ENCODE measurements at regions not wholly inside any gene's neighbourhood (a gene's known extent, or its start where the extent isn't known, plus 50 kb on each side); places are given as distances from the start of the nearest gene placed in this dataset.

DNA sequence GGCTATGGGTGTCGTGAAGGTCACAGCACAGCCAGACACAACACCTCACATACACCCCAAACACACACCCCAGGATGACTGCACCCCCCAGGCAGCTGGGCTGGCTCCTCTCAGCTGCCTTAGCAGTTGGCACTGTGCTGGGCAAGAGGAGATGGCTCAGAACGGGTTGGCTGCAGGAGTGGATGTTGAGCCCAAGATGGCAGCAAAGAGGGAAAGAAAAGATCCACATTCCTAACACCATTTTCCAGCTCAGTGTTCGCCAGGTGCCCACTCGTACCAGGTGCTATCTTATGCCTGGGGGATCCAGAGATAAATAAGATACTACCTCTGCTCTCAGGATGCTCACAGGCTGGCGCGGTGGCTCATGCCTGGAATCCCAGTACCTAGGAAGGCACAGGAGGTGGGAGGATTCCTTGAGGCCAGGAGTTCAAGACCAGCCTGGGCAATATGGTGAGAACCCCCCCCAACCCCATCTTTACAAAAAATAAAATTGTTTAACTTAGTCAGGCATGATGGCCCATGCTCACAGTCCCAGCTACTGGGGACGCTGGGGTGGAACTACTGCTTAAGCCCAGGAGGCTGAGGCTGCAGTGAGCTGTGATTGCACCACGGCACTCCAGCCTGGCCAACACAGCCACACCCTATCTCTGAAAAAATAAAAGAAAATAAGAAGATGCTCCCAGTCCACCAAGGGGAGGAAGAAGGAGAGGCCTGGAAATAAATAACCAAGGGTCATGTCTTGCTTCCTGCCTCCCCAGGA lies 89.7 kb upstream of the ZNF507 start:
- WGBS (ENCODE audit: low lambda C conversion rate) = 11% methylated on average over 6 of the region's 8 CpGs
- intact Hi-C loops (cut with micrococcal nuclease; ENCODE audit: unreplicated experiment) = no loop called here
- H4K20me1 ChIP-seq (ENCODE audit: insufficient read depth, low read length) = no peaks in the 10 kb centered on the region
- TF ChIP-seq ZNF101 (CRISPR knock-in tag; IDR thresholded peaks at IDR 0.05; ENCODE audit: borderline replicate concordance, low read depth) (no peak), GMEB1 (CRISPR knock-in tag; IDR thresholded peaks at IDR 0.05; ENCODE audit: borderline replicate concordance) (no peak), ISX (CRISPR knock-in tag; conservative IDR thresholded peaks at IDR 0.05) (no peak), POLR2AphosphoS2 (IDR thresholded peaks at IDR 0.05; ENCODE audit: low read depth, low read length) (no peak), RFX5 (IDR thresholded peaks at IDR 0.05; ENCODE audit: low read depth, low read length) (no peak), RBFOX2 (IDR thresholded peaks at IDR 0.05; ENCODE audit: low read depth, low read length) (no peak), ZNF773 (CRISPR knock-in tag; IDR thresholded peaks at IDR 0.05; ENCODE audit: borderline replicate concordance) (no peak), KDM3A (CRISPR knock-in tag; IDR thresholded peaks at IDR 0.05; ENCODE audit: low read depth) (no peak), ETV6 (CRISPR knock-in tag; conservative IDR thresholded peaks at IDR 0.05) (no peak), ZNF20 (CRISPR knock-in tag; IDR thresholded peaks at IDR 0.05) (no peak), FOXK2 (IDR thresholded peaks at IDR 0.05) (no peak), HDAC1 (CRISPR knock-in tag; IDR thresholded peaks at IDR 0.05) (no peak), SPEN (CRISPR knock-in tag; IDR thresholded peaks at IDR 0.05; ENCODE audit: low read depth) (no peak), ZNF260 (CRISPR knock-in tag; IDR thresholded peaks at IDR 0.05; ENCODE audit: borderline replicate concordance, low read depth) (no peak), ARHGAP35 (CRISPR knock-in tag; IDR thresholded peaks at IDR 0.05; ENCODE audit: borderline replicate concordance) (no peak)
- TF ChIP-seq, protein P1, sequence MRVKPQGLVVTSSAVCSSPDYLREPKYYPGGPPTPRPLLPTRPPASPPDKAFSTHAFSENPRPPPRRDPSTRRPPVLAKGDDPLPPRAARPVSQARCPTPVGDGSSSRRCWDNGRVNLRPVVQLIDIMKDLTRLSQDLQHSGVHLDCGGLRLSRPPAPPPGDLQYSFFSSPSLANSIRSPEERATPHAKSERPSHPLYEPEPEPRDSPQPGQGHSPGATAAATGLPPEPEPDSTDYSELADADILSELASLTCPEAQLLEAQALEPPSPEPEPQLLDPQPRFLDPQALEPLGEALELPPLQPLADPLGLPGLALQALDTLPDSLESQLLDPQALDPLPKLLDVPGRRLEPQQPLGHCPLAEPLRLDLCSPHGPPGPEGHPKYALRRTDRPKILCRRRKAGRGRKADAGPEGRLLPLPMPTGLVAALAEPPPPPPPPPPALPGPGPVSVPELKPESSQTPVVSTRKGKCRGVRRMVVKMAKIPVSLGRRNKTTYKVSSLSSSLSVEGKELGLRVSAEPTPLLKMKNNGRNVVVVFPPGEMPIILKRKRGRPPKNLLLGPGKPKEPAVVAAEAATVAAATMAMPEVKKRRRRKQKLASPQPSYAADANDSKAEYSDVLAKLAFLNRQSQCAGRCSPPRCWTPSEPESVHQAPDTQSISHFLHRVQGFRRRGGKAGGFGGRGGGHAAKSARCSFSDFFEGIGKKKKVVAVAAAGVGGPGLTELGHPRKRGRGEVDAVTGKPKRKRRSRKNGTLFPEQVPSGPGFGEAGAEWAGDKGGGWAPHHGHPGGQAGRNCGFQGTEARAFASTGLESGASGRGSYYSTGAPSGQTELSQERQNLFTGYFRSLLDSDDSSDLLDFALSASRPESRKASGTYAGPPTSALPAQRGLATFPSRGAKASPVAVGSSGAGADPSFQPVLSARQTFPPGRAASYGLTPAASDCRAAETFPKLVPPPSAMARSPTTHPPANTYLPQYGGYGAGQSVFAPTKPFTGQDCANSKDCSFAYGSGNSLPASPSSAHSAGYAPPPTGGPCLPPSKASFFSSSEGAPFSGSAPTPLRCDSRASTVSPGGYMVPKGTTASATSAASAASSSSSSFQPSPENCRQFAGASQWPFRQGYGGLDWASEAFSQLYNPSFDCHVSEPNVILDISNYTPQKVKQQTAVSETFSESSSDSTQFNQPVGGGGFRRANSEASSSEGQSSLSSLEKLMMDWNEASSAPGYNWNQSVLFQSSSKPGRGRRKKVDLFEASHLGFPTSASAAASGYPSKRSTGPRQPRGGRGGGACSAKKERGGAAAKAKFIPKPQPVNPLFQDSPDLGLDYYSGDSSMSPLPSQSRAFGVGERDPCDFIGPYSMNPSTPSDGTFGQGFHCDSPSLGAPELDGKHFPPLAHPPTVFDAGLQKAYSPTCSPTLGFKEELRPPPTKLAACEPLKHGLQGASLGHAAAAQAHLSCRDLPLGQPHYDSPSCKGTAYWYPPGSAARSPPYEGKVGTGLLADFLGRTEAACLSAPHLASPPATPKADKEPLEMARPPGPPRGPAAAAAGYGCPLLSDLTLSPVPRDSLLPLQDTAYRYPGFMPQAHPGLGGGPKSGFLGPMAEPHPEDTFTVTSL (CRISPR knock-in tag; IDR thresholded peaks at IDR 0.05; ENCODE audit: borderline replicate concordance) = no peak
- no peaks in the 10 kb centered on the region for H3K9me3 ChIP-seq (ENCODE audit: low read length)
- no peak overlapping the region for H2AFZ ChIP-seq (ENCODE audit: low read length)
- no peak overlapping the region for H3K9ac ChIP-seq (ENCODE audit: insufficient read depth, low read depth, low read length)
- no peak overlapping the region for H3K4me3 ChIP-seq (replicated peaks in 1 of 3; ENCODE audit: insufficient read depth in 1 of 3, low read depth in 2 of 3, low read length in 3 of 3)
- DNase-seq (ENCODE audit: low spot score) (no peak), ATAC-seq (no peak), FAIRE-seq (no peak)
- BruUV-seq (replicated peaks) = no TSS peak
- no peaks in the 10 kb centered on the region for H3K36me3 ChIP-seq (replicated peaks in 1 of 2; ENCODE audit: control insufficient read depth in 1 of 2, insufficient read depth in 2 of 2, low read length in 2 of 2)
- H3K79me2 ChIP-seq (ENCODE audit: insufficient read depth, low read length) = no peaks in the 10 kb centered on the region
- in situ Hi-C loops (cut with HindIII; ENCODE audit: extremely low pct_ligation_motif_present, low pct_unique_long_range_greater_than_20kb) = no loop called here
- H3K4me2 ChIP-seq (ENCODE audit: low read depth, low read length) = no peak overlapping the region
- ChIA-PET CTCF (ENCODE audit: low intra/inter-chr PET ratio, low total read pairs) (no interaction called here), POLR2A (no interaction called here)
- H3K4me1 ChIP-seq (ENCODE audit: insufficient read depth, low read length) = no peaks in the 10 kb centered on the region
- no peak overlapping the region for H3K27ac ChIP-seq (ENCODE audit: extremely low read length, insufficient read depth, low read length)
- peaks cover 0 to 19% of the 10 kb centered on the region in 2 experiments; a peak in 1 of 5 replicates for H3K27me3 ChIP-seq (ENCODE audit: control insufficient read depth in 1 of 2, insufficient read depth in 2 of 2, low read length in 2 of 2)

All from HepG2 (cell line).